ENCODE measurements at regions not wholly inside any gene's neighbourhood (a gene's known extent, or its start where the extent isn't known, plus 50 kb on each side); places are given as distances from the start of the nearest gene placed in this dataset.

DNA sequence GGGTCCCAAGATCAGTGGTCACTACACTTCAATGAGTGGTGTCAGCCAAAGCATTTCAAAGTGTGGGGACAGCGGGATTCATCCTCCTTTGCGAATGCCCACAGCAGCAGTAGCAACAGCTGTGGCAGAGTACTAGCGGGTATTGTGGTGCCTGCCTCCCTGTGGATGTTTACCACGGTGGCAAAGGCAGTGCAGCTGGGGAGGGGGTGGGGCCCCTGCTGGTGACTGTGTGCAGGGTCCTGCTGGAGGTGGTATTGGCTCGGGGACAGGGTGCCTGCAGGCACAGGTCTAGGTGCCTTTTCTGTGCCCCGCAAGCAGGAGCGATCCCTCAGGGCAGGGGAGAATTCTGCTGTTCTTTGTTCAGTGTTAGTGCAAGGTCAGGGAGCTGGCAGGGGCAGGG, 415.7 kb downstream of the USP25 start:
- H3K4me1 ChIP-seq (ENCODE audit: control insufficient read depth, insufficient read depth, low read length): no peaks in the 10 kb centered on the region
- no peak overlapping the region for H3K9ac ChIP-seq (ENCODE audit: low read length)
- H3K4me3 ChIP-seq (ENCODE audit: low read depth, low read length): no peak overlapping the region
- no peaks in the 10 kb centered on the region for H3K36me3 ChIP-seq (ENCODE audit: control insufficient read depth, insufficient read depth, low read length)
- no peak overlapping the region for H3K27ac ChIP-seq (ENCODE audit: low read depth, low read length)
- H3K9me3 ChIP-seq (ENCODE audit: control insufficient read depth, insufficient read depth, low read depth, low read length): no peaks in the 10 kb centered on the region
- no peaks in the 10 kb centered on the region for H3K27me3 ChIP-seq (ENCODE audit: control insufficient read depth, insufficient read depth, low read length)

DNA sequence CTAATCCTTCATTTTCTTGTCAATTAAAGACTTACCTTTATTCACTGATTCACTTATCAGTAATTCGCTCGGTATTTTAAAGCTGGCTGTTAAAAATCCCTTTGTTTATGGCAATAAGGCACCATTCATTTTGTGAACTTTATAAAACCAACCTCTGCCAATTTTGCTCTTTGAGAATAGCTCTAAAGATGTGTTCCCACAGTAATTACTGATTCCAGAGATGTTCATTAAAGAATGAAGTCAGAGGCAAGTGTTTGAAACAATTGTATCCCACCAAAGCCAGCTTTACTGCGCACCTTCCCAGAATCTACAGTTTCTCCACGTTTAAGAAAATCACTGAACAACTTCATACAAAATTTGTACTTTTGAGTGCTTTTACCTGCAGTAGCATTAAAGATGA, 424.5 kb downstream of the USP25 start:
- Histone ChIP-seq H3K4me1 (ENCODE audit: control insufficient read depth, insufficient read depth, low read length) (peaks cover 13% of the 10 kb centered on the region), H3K36me3 (ENCODE audit: control insufficient read depth, insufficient read depth, low read length) (no peaks in the 10 kb centered on the region), H3K9me3 (ENCODE audit: control insufficient read depth, insufficient read depth, low read depth, low read length) (no peaks in the 10 kb centered on the region)

DNA sequence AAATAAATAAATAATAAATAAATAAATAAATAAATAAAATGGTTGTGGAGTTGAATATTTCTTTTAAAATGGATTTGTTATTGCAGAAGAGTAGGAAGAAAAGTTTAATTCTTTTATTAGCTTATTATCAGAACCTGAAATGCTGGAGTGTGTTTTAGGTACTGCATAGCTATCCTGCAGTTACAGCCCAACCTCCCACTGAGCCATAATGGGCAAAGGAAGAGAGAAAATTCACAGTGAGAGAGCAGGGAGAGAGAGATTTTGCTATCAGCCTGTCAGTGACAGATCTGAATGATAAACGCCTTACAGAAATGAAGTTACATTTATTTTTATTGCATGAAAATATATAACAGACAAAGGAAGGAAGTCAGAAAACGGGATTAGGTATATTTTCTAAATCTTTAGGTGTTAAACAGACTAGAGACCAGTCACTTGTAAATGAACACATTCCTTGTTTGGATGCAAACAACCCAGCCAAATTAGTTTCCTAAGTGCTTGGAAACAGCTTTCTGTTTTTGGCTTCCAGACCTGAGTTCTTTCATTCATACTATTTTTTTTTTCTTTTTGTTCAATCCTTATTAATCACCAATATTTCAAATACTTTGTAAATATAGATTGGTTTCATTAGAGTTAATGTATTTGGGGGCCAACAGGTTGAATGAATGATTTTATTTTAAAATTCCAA, 425.3 kb downstream of the USP25 start:
- Histone ChIP-seq H3K9me3 (ENCODE audit: control insufficient read depth, insufficient read depth, low read depth, low read length) (no peaks in the 10 kb centered on the region), H3K4me3 (ENCODE audit: low read depth, low read length) (no peak overlapping the region), H3K36me3 (ENCODE audit: control insufficient read depth, insufficient read depth, low read length) (no peaks in the 10 kb centered on the region), H3K27me3 (ENCODE audit: control insufficient read depth, insufficient read depth, low read length) (no peaks in the 10 kb centered on the region), H3K4me1 (ENCODE audit: control insufficient read depth, insufficient read depth, low read length) (peaks cover 13% of the 10 kb centered on the region), H3K27ac (ENCODE audit: low read depth, low read length) (no peak overlapping the region), H3K9ac (ENCODE audit: low read length) (no peak overlapping the region)

More for the DNA sequence above, 424.5 kb downstream of the USP25 start:
- Histone ChIP-seq H3K27ac (ENCODE audit: low read depth, low read length) (no peak overlapping the region), H3K27me3 (ENCODE audit: control insufficient read depth, insufficient read depth, low read length) (no peaks in the 10 kb centered on the region), H3K9ac (ENCODE audit: low read length) (no peak overlapping the region), H3K4me3 (ENCODE audit: low read depth, low read length) (no peak overlapping the region)

DNA sequence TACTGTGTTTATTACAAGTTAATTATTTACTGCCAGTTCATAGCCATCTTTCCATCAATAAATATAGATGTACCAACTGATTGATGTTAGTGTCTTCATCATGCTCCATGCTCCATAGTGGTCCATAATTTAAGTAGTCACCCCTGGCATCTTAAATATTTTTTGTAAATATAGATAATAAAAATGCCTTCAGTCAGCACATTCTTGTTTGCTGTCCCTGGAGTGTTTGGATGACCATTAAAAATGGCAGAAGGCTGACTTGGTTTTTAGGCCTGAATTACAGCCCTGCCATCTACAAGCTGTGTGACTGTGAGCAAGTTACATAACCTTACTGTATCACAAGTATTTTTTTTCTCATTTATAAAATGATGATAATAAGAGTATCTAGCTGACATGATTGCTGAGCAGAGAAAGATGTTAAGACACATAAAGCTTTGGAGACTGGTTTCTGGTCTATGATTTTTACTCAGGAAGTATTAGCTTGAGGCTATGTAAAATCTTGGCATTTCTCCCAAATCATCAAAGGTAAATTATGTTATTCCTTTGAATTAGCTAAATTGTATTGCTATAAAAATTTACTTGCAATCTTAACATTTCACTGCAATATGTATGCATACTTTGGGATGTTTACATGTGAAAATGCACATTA, 427.2 kb downstream of the USP25 start:
- H3K4me1 ChIP-seq (ENCODE audit: control insufficient read depth, insufficient read depth, low read length): peaks cover 13% of the 10 kb centered on the region
- no peaks in the 10 kb centered on the region for H3K36me3 ChIP-seq (ENCODE audit: control insufficient read depth, insufficient read depth, low read length)
- no peaks in the 10 kb centered on the region for H3K9me3 ChIP-seq (ENCODE audit: control insufficient read depth, insufficient read depth, low read depth, low read length)
- H3K27ac ChIP-seq (ENCODE audit: low read depth, low read length): no peak overlapping the region
- no peaks in the 10 kb centered on the region for H3K27me3 ChIP-seq (ENCODE audit: control insufficient read depth, insufficient read depth, low read length)
- H3K9ac ChIP-seq (ENCODE audit: low read length): no peak overlapping the region
- H3K4me3 ChIP-seq (ENCODE audit: low read depth, low read length): no peak overlapping the region

DNA sequence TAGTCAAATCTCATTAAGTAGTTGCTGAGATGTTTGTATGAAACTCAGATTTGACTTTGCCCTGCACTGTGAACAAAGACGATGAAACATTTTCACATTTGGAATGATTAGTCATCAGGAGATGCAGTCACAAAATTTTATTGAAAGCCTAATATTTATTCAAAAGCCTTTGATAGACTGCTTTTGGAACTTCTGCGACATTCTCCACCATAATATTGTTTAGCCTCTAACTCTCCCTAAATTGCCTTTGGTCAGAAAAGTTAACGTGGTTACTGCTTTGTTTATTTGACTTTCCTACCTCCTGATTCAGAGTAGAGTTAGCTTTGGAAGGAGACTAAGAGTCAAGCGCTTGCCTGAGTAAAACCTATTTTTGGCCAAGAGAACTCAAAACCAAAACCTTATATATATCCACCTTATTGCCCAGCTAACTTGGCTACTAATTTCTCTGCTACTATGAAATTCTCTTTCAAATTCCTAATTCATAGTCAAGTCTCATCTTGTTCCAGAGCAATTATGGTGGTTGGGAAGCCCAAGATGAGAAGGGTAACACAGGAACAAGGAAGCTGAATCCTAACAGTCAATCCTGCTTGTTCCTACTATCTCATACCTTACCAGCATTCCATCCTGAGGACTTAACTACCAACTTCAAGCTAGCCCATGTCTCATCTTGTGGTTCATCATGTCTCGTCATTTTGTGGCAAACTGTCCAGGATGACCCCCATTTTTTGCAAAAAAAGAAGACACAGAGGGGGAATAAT, 429.6 kb downstream of the USP25 start:
- H3K27ac ChIP-seq (ENCODE audit: low read depth, low read length): no peak overlapping the region
- no peaks in the 10 kb centered on the region for H3K9me3 ChIP-seq (ENCODE audit: control insufficient read depth, insufficient read depth, low read depth, low read length)

DNA sequence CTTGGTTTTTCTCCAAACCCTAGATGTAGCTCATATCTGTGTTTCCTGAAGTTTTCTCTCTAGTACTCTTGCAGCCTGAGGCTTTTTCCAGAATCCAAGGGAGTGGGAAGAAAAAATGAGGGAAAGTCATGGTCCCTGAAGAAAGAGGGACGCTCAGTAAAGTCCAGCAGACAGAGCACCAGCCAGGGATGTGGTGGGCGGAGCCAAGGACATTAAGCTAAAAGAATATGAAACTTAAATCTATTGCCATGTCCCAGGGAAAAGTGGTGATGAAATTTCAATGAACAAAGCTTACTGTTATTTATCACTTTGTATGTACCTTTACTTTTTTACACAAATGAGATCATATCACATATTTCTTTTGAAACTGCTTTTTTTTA, 430.2 kb downstream of the USP25 start:
- Histone ChIP-seq H3K27ac (ENCODE audit: low read depth, low read length) (no peak overlapping the region), H3K9me3 (ENCODE audit: control insufficient read depth, insufficient read depth, low read depth, low read length) (no peaks in the 10 kb centered on the region), H3K4me3 (ENCODE audit: low read depth, low read length) (no peak overlapping the region), H3K27me3 (ENCODE audit: control insufficient read depth, insufficient read depth, low read length) (no peaks in the 10 kb centered on the region), H3K9ac (ENCODE audit: low read length) (no peak overlapping the region), H3K36me3 (ENCODE audit: control insufficient read depth, insufficient read depth, low read length) (no peaks in the 10 kb centered on the region), H3K4me1 (ENCODE audit: control insufficient read depth, insufficient read depth, low read length) (peaks cover 14% of the 10 kb centered on the region)

More for the DNA sequence above, 429.6 kb downstream of the USP25 start:
- no peak overlapping the region for H3K9ac ChIP-seq (ENCODE audit: low read length)
- H3K27me3 ChIP-seq (ENCODE audit: control insufficient read depth, insufficient read depth, low read length): no peaks in the 10 kb centered on the region
- no peak overlapping the region for H3K4me3 ChIP-seq (ENCODE audit: low read depth, low read length)
- H3K4me1 ChIP-seq (ENCODE audit: control insufficient read depth, insufficient read depth, low read length): peaks cover 18% of the 10 kb centered on the region
- no peaks in the 10 kb centered on the region for H3K36me3 ChIP-seq (ENCODE audit: control insufficient read depth, insufficient read depth, low read length)

DNA sequence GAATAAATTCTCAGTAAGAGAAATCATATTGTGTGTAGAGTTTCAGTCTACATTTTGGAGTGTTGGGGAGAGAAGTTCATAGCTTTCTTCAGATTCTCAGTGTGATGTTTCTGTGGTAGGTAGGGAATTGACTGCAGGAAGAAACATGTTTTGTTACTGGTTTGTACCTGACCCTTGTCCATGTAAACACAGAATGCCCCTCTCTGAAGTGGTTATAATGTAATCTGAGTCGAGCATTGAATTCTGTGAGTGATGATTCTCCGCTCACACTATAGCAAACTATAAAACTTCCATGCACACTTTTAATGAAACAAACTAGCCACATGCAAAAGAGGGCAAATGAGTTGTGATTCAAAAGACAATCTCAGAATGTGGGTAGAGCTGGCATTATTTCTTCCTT, 433.2 kb downstream of the USP25 start:
- no peaks in the 10 kb centered on the region for H3K27me3 ChIP-seq (ENCODE audit: control insufficient read depth, insufficient read depth, low read length)
- H3K4me1 ChIP-seq (ENCODE audit: control insufficient read depth, insufficient read depth, low read length): peaks cover 7% of the 10 kb centered on the region; the same call in 1 of the 2 replicates
- no peaks in the 10 kb centered on the region for H3K9me3 ChIP-seq (ENCODE audit: control insufficient read depth, insufficient read depth, low read depth, low read length)
- no peak overlapping the region for H3K4me3 ChIP-seq (ENCODE audit: low read depth, low read length)
- H3K36me3 ChIP-seq (ENCODE audit: control insufficient read depth, insufficient read depth, low read length): no peaks in the 10 kb centered on the region
- H3K27ac ChIP-seq (ENCODE audit: low read depth, low read length): no peak overlapping the region
- no peak overlapping the region for H3K9ac ChIP-seq (ENCODE audit: low read length)

DNA sequence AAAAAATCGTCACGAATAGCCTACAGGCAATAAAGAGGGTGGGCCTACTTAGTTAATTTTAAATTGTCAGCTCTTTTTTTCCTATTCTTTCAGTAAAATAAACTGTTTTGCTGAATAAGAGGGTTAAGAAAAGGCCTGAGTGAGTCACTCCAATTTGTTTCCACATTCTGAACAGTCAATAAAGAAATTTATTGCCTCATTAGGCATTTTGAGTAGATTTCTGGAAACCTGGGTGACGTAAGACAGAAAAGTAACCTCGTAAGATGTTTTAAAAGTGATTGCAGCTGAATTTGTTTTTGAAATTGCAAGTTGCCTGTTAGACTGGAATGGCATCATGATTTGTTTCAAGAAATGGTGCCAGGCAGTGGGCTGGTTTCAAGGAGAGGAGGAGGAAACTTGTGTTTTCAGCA, 439.3 kb downstream of the USP25 start:
- no peaks in the 10 kb centered on the region for H3K36me3 ChIP-seq (ENCODE audit: control insufficient read depth, insufficient read depth, low read length)
- H3K4me3 ChIP-seq (ENCODE audit: low read depth, low read length): no peak overlapping the region
- H3K9me3 ChIP-seq (ENCODE audit: control insufficient read depth, insufficient read depth, low read depth, low read length): no peaks in the 10 kb centered on the region
- no peaks in the 10 kb centered on the region for H3K4me1 ChIP-seq (ENCODE audit: control insufficient read depth, insufficient read depth, low read length)
- no peak overlapping the region for H3K27ac ChIP-seq (ENCODE audit: low read depth, low read length)
- H3K9ac ChIP-seq (ENCODE audit: low read length): no peak overlapping the region
- H3K27me3 ChIP-seq (ENCODE audit: control insufficient read depth, insufficient read depth, low read length): no peaks in the 10 kb centered on the region

DNA sequence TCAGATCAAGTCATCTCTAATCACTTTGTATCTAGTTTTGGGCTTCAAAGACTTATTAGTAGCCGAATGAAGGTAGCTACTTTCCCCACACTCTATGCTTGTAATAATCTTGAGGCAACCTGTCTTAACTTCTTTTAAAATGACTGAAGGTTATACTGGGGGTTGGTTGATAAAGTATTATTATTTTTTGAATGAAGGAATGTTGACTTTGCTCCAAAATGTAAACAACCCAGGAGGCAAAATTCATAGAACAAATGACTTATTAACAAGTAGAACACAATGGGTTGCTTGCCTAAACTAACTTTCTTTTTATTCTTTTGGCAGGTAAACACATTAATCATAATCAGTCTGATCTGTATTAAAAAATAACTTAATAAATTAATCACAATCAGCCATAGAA, 440.0 kb downstream of the USP25 start:
- no peaks in the 10 kb centered on the region for H3K27me3 ChIP-seq (ENCODE audit: control insufficient read depth, insufficient read depth, low read length)
- no peak overlapping the region for H3K9ac ChIP-seq (ENCODE audit: low read length)
- no peak overlapping the region for H3K4me3 ChIP-seq (ENCODE audit: low read depth, low read length)
- no peaks in the 10 kb centered on the region for H3K9me3 ChIP-seq (ENCODE audit: control insufficient read depth, insufficient read depth, low read depth, low read length)
- no peaks in the 10 kb centered on the region for H3K36me3 ChIP-seq (ENCODE audit: control insufficient read depth, insufficient read depth, low read length)
- no peaks in the 10 kb centered on the region for H3K4me1 ChIP-seq (ENCODE audit: control insufficient read depth, insufficient read depth, low read length)
- H3K27ac ChIP-seq (ENCODE audit: low read depth, low read length): no peak overlapping the region

DNA sequence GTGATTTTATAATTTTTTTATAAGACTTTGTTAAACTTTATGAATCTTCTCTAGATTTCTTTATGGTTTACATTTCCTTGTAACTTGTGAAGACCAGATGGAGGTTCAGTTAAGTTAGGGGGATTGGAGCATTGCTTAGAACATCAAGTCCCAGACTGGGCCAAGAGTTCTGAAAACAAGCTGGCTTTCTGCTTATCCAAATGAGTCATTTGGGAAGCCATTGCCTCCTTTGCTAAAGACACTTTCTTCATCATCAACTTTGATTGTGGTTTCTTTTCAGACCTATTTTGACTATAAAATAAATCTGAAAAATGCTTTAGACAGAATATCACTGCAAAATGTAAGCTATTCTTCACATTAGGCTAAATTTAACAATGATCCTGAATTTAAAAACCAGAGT, 446.8 kb downstream of the USP25 start:
- no peak overlapping the region for H3K9ac ChIP-seq (ENCODE audit: low read length)
- no peaks in the 10 kb centered on the region for H3K9me3 ChIP-seq (ENCODE audit: control insufficient read depth, insufficient read depth, low read depth, low read length)
- peaks cover 13% of the 10 kb centered on the region; the same call in 1 of the 2 replicates for H3K4me1 ChIP-seq (ENCODE audit: control insufficient read depth, insufficient read depth, low read length)
- no peak overlapping the region for H3K27ac ChIP-seq (ENCODE audit: low read depth, low read length)
- H3K4me3 ChIP-seq (ENCODE audit: low read depth, low read length): no peak overlapping the region
- H3K27me3 ChIP-seq (ENCODE audit: control insufficient read depth, insufficient read depth, low read length): no peaks in the 10 kb centered on the region
- H3K36me3 ChIP-seq (ENCODE audit: control insufficient read depth, insufficient read depth, low read length): no peaks in the 10 kb centered on the region

DNA sequence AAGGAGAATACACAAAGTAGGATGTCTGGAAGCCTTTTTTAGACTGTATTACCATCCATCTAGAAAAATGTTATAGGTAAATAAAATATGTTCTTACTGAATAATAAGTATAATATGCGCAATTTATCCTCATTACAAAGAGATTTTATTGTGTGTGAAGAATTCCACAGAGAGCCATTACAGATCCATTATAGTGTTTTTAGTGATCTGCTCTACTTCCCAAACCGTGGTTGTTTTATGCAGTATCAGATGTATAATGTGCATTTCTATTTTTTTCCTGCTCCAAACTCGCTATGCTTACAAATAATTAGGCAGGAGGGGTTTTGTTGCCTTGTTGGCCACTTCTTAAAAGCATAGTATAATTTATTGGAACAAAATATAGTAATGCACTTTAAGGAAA, 447.8 kb downstream of the USP25 start:
- no peaks in the 10 kb centered on the region for H3K9me3 ChIP-seq (ENCODE audit: control insufficient read depth, insufficient read depth, low read depth, low read length)
- H3K4me3 ChIP-seq (ENCODE audit: low read depth, low read length): no peak overlapping the region
- no peaks in the 10 kb centered on the region for H3K36me3 ChIP-seq (ENCODE audit: control insufficient read depth, insufficient read depth, low read length)
- no peaks in the 10 kb centered on the region for H3K27me3 ChIP-seq (ENCODE audit: control insufficient read depth, insufficient read depth, low read length)
- peaks cover 13% of the 10 kb centered on the region; the same call in 1 of the 2 replicates for H3K4me1 ChIP-seq (ENCODE audit: control insufficient read depth, insufficient read depth, low read length)
- no peak overlapping the region for H3K9ac ChIP-seq (ENCODE audit: low read length)
- no peak overlapping the region for H3K27ac ChIP-seq (ENCODE audit: low read depth, low read length)

Measured in HUES6 (cell line).